Right hindlimb (tissue), 1 donor: ENCODE measurements at regions not wholly inside any gene's neighbourhood (a gene's known extent, or its start where the extent isn't known, plus 50 kb on each side); places are given as distances from the start of the nearest gene placed in this dataset.
"Not testable (repeated sequence)": the region's sequence is repeated elsewhere in the genome, so short reads cannot be mapped to it uniquely, and the experiment has no call there.

Source experiments
- DNase-seq: peaks from one replicate; pipeline ENCODE4 v3.0.0-alpha.2; 2018

DNA sequence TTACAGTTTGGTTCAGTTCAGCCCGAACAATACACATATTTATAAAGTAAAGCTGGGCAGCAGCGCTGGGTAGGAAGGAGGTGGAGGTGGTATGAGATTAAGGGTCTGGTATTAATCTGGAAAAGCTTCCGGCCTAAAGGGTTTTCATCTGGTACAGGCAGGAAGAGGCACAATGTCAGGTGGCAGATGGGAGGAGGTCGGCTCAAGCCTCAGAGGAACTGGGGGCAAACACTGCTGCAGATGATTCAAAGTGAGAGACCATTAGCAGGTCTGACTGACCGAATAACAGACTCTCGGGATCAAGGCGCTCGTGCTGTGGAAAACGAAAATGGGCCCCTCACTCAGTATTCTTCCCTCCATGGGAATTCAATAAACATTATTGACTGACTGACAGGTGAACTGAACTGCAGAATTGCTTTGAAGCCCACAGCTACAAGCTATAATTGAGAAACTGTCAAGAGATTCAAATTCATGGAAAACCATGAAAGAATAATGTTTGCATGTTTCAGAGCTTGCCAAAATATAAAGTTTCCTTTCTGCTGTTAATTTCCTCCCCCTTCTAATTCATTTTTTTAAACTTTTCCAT lies 75.3 kb downstream of the TMEM167A start:
- DNase-seq = no peak

- DNase-seq = no peak
These were observed 76.3 kb downstream of the TMEM167A start for GRCh38 chr5:83000922-83001321.

DNA sequence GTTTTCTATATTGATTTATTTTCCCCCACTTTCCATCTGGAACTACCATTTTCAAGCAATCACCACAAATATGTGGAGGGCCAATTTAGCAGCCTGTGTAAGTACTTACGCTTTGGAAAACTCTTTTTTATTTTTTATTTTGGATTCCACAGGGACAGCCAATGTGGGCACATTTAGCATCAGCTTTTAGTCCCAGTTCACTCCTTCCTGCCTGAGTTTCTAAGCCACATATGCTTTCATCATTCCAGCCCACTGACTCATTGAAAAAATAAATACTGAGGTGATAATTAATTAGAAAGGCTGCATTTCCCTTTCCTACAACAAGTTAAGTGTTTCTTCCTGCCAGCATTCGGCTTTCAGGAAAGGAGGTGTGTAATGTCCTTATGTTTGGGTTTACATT lies 76.8 kb downstream of the TMEM167A start:
- DNase-seq = no peak

- no peak for DNase-seq
These were observed 83.8 kb downstream of the TMEM167A start for GRCh38 chr5:82993416-82993815.

GRCh38 chr5:82992646-82993045 lies 84.5 kb downstream of the TMEM167A start:
- no peak for DNase-seq

DNA sequence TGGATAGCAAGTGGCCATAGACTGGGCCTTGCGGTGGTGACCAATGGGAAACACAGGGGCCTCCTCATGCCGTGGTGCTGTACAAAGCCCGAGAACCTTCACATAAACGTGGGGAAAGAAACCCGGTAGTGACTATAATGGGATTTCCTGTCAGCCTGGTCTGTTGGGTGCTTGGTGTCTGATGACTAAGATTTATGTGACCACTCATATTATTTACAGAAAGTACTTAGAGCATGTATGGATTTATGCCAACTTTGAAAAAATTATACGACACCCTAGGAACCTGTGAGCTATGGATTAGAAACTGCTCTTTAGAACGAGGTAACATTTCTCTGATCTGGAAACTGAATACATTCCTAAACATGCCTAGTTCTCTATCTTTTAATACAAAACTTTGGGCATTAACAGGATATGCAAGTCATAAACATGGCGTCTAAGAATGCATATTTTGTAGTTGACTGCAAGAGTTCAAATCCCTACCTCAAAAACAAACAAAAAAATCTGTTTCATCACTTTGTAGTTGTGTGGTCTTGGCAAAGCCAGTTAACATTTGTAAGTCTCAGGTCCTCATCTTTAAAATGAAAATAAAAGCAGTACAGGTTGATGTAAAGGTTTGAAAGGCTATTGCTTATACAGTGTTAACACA lies 85.4 kb downstream of the TMEM167A start:
- no peak for DNase-seq

GRCh38 chr5:82991059-82991458 lies 86.1 kb downstream of the TMEM167A start:
- DNase-seq = no peak

GRCh38 chr5:82987188-82987587 lies 90.0 kb downstream of the TMEM167A start:
- DNase-seq = no peak

DNA sequence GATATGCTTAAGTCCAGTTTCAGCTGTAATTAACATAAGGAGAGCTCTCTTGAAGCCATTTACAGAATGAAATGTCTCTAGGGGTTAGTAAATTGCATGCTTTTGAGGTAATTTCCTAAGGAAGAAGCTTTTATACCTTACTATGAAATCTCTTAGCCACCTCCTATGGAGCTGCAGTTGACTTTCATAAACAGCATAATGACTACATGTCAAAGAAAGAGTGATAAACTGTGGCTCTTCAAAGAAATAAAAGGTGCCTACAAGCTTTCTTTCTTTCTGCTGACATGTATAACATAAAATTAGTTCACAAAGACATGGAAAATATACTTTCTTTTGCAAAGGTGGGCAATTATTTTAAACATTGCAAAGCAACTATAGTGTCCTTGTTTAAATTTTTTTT lies 90.8 kb downstream of the TMEM167A start:
- no peak for DNase-seq

- DNase-seq = no peak
These were observed 91.4 kb downstream of the TMEM167A start for GRCh38 chr5:82985763-82986162.

DNA sequence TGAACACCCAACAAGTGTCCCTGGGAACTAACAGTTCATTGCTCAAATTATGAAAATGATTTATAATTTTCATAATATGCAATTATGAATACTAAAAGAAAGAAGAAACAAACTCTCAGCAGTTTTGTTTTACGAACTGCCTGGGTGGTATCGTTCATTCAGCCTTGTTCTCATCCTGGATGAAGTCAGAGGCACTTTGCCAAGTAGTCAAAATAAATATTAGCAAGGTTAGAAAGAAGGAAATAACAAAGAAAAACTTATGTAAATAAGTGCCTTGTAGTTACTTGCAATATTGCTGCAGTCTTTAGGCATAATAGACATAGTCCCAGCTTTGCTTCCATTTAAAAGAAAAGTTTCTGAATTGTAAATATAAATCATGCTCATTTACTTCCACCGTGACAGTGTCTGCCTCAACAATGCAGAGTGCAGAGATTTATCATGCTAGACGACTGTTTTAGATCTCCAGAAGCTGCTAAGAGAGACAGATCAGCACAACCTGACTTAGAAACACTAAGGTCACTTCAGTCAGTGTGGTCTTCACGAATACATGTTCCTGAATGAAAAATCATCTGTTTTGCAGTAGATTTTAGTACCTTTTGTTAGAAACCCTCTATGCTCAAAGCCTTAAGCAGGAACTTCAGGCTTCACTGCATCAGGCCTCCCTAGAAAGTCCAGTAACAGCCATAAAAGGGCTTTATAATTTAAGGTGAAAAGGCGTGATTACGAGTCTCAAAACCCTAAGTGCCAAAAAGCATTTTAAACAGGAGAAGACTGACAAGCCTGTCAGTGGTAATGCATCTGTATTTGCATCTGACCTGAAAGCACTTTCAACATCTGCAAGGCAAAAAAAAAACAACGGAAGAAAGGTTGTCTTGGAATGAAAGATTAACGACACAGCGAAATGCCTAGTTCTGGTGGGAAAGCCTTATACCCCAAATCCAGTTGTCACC lies 92.1 kb downstream of the TMEM167A start:
- no peak for DNase-seq

DNA sequence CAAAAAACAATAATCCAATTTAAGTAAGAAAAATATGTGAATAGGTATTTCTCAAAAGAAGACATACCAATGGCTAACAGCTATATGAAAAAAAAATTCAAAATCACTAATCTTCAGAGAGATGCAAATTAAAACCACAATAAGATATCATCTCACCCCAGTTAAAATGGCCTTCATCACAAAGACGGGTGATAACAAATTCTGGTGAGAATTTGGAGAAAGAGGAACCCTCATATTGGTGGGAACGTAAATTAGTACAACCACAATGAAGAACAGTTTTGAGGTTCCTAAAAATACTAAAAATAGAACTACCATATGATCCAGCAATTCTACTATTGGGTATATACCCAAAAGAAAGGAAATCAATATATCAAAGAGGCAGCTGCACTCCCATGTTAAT lies 94.3 kb downstream of the TMEM167A start:
- DNase-seq = no peak

DNA sequence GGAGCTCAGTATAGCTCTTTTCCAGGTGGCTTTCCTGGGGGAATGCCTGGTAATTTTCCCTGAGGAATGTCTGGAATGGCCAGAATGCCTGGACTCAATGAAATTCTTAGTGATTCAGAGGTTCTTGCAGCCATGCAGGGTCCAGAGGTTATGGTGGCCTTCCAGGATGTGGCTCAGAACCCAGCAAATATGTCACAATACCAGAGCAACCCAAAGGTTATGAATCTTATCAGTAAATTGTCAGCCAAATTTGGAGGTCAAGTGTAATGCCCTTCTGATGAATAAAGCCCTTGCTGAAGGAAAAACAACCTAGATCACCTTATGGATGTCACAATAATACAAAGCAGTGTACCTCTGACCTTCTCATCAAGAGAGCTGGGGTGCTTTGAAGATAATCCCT lies 100.3 kb downstream of the TMEM167A start:
- DNase-seq = not testable (repeated sequence)

DNA sequence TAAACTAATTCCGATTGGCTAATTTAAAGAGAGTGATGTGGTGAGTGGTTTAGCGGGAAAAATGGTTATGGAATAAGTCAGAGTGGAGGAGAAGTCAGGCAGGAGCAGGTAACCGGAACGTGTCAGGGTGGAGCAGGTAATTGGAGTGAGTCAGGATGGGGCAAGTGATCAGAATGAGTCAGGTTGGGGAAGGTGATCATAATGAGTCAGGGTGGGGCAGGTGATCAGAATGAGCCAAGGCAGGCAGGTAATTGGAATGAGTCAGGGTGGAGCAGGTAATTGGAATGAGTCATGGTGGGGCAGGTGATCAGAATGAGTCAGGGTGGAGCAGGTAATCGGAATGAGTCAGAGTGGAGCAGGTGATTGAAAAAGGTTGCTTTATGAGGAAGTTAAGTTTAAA lies 101.4 kb downstream of the TMEM167A start:
- no peak for DNase-seq

DNA sequence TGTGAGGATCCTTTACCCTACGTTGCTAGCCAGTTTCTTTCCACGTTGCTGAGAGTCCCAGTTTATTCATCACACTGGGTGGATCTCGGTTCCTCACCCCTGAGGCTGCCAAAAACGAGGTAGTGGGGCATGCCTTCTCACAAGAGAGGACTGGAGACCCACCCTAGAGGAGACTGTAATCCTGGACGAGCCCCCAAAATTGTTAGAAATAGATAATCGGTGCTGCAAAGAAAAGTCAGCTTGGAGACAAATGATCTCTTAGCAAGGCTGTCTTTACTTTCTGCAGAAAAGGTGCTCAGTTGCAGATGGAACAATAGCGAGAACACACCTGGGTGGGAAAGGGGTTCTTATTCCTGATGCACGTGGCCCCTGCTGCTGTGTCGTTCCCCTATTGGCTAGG lies 101.8 kb downstream of the TMEM167A start:
- DNase-seq = no peak

GRCh38 chr5:82974346-82974745 lies 102.8 kb downstream of the TMEM167A start:
- not testable (repeated sequence) for DNase-seq

DNA sequence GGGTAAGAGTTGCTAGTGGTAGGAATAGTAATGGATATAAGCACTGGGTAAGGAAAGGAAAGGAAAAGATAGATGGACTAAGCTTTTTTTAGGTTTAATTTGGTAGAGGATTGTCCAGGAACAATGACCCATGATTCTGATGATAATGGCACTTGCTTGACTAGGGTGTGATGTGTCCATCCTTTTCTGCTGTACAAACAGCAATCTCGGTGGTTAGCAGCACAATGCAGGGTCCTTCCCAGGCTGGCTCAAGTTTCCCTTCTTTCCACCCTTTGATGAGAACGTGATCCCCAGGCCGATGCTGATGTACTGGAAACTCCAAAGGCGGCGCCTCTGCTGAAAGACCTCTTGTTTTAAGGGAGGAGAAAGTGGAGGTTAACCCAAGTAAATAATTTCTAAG lies 105.3 kb downstream of the TMEM167A start:
- DNase-seq = no peak

DNA sequence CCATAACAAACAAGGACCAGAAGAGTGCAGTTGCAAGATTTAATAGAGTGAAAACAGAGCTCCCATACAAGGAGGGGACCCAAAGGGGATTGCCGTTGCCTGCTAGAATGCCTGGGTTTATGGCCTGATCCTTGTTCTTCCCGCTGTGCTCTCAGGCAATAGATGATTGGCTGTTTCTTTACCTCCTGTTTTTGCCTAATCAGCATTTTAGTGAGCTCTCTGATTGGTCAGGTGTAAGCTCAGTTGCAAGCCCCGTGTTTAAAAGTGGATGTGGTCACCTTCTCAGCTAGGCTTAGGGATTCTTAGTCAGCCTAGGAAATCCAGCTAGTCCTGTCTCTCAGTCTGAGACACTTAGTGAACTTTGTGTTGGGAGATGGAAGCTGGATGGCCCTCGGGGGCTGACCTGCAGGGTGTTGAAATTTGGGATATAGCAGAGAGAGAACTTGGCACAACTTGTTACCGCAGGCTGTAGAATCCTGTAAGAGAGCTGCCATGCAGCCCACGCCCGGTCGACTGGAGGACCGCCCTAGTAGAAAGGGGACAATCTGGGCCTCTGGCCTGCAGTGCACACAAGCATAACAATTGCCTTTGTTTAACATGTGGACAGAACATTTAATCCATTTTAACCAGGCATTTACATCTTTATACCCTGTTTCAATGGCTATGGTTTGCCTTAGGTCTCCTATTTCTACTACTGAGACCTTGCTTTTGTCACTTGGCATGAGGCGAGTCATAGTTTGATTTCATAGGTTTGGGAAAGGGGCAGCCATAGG lies 106.0 kb downstream of the TMEM167A start:
- not testable (repeated sequence) for DNase-seq

- not testable (repeated sequence) for DNase-seq
These were observed 107.8 kb downstream of the TMEM167A start for GRCh38 chr5:82969221-82969976.

- no peak for DNase-seq
These were observed 110.1 kb downstream of the TMEM167A start for GRCh38 chr5:82967072-82967471.

DNA sequence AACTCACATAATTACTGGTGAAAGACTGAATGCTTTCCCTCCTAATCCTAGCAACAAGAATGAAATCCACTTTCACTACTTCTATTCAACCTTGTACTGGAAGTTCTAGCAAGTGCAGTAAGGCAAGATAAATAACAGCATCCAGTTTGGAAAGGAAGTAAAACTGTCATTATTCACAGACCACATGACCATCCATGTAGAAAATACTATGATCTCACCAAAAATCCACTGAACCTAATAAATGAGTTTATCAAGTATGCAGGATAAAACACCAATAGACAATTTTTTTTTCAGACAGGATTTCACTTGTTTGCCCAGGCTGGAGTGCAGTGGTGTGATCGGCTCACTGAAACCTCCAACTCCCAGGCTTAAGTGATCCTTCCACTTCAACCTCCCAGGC lies 117.7 kb downstream of the TMEM167A start:
- no peak for DNase-seq

- DNase-seq = no peak
These were observed 120.6 kb downstream of the TMEM167A start for GRCh38 chr5:82956600-82956999.
